Thyroid gland (tissue), 4 donors: ENCODE measurements at regions not wholly inside any gene's neighbourhood (a gene's known extent, or its start where the extent isn't known, plus 50 kb on each side); places are given as distances from the start of the nearest gene placed in this dataset.
"Not testable (repeated sequence)": the region's sequence is repeated elsewhere in the genome, so short reads cannot be mapped to it uniquely, and the experiment has no call there.

ENCODE experiments used
- DNase-seq, 2 donors: peaks; one replicate each; pipeline ENCODE4 v3.0.0-alpha.2; 2019
- H3K27ac ChIP-seq, 3 donors: fragments of 200-600 bp; sonication (generic); 1 replicate in 2 of 3; 2 replicates in 1 of 3; pipeline ENCODE4 v1.5.1; 2016 to 2019; ENCODE audit warnings: mild to moderate bottlenecking in 1 of 3, moderate library complexity in 1 of 3
- H3K27me3 ChIP-seq: fragments of 200-600 bp; sonication (generic); one replicate; pipeline ENCODE4 v1.5.1; 2019
- H3K36me3 ChIP-seq, 2 donors: fragments of 200-600 bp; sonication (generic); one replicate each; pipeline ENCODE4 v1.5.1; 2016 to 2019
- H3K4me1 ChIP-seq, 2 donors: fragments of 200-600 bp; sonication (generic); one replicate each; pipeline ENCODE4 v1.5.1; 2017 to 2019
- H3K4me3 ChIP-seq, 3 donors: fragments of 200-600 bp; sonication (generic); replicated peaks in 1 of 3; 1 replicate in 2 of 3; 2 replicates in 1 of 3; pipeline ENCODE4 v1.5.1; 2016; ENCODE audit warnings: mild to moderate bottlenecking in 1 of 3
- H3K9me3 ChIP-seq: fragments of 200-600 bp; sonication (generic); one replicate; pipeline ENCODE4 v1.5.1; 2017
- CTCF ChIP-seq, 6 experiments: fragments of 200-600 bp in 3 of 6; fragments of 450-650 bp in 3 of 6; sonication (generic) in 3 of 6; IDR thresholded peaks; one replicate each; pipeline ENCODE4 v1.5.1; 2016 to 2019; ENCODE audit warnings: antibody characterized with exemption in 6 of 6, mild to moderate bottlenecking in 2 of 6, inconsistent platforms in 1 of 6, moderate library complexity in 1 of 6
- POLR2A ChIP-seq, 2 donors: fragments of 450-650 bp; IDR thresholded peaks; one replicate each; pipeline ENCODE4 v1.6.1; 2017; ENCODE audit warnings: antibody characterized with exemption in 2 of 2, mild to moderate bottlenecking in 2 of 2, moderate library complexity in 1 of 2
- WGBS, 2 donors: methylation state at CpG; one replicate each; pipeline ENCODE4 v1.1.5; 2017; 5-methylcytosine and 5-hydroxymethylcytosine counted together
- intact Hi-C: fragments of 100-400 bp; cut with DNase I; formaldehyde crosslinking; loops from one replicate; pipeline ENCODE4 v1.15.1; 2023

DNA sequence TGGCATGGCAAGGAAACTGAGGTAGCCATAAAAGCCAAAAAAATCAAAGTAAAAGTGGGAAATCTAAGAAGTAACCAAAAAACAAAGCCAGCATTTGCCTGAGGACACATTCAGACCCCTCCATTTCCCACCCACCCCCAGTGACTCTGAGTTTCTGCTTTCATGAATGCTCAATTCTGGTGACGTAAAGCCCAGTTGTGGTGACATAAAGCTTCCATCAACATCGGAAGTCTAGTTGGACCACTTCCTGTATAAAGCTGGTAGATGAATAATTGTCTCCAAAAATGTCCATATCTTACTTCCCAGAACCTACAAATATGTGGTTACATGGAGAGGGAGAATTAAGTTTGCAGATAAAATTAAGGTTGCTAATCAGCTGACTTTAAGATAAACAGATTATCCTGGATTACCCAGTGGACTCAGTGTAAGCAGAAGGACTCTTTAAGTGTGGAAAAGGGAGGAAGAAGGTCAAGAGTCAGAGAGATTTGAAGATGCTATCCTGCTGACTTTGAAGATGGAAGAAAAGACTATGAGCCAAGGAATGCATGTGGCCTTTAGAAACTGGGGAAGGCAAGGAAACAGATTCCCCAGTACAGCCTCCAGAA lies 62.0 kb upstream of the ST3GAL6 start:
- Histone ChIP-seq H3K36me3 (no peaks in the 10 kb centered on the region), H3K27me3 (no peaks in the 10 kb centered on the region), H3K4me3 (no peak overlapping the region), H3K4me1 (no peaks in the 10 kb centered on the region), H3K9me3 (no peaks in the 10 kb centered on the region), H3K27ac (no peak overlapping the region)
- 72 to 76% methylated on average over 2 of the region's 2 CpGs for WGBS, 2 donors
- intact Hi-C loops = no loop called here
- DNase-seq = no peak
- TF ChIP-seq POLR2A (IDR thresholded peaks at IDR 0.05) (no peak), CTCF (IDR thresholded peaks at IDR 0.05) (no peak)

DNA sequence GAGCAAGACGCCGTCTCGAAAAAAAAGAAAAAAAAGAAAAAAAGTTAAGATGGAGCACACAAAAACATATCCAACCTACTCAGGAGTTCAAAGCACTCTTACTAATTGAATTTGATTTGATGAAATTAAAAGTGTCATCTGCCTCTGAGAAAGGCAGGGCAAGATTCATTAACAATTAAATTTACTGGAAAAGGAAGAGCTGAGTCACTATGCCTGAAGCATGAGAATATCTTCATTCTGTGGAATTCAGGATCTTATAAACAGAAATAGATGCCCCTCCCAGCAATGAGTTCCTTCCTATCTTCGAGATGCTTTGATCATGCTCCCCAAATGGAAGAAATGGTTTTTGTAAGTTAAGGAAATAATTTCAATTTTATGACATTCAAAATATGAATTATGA lies 61.0 kb upstream of the ST3GAL6 start:
- DNase-seq = no peak
- 91% methylated on average over 4 of the region's 4 CpGs for WGBS, 2 donors
- no peak for TF ChIP-seq POLR2A (IDR thresholded peaks at IDR 0.05)
- no peak for TF ChIP-seq CTCF (IDR thresholded peaks at IDR 0.05)
- no peak overlapping the region for H3K27ac ChIP-seq
- H3K9me3 ChIP-seq = no peaks in the 10 kb centered on the region
- H3K4me1 ChIP-seq = no peaks in the 10 kb centered on the region
- H3K36me3 ChIP-seq = no peaks in the 10 kb centered on the region
- intact Hi-C loops = no loop called here
- H3K4me3 ChIP-seq = no peak overlapping the region
- H3K27me3 ChIP-seq = no peaks in the 10 kb centered on the region

DNA sequence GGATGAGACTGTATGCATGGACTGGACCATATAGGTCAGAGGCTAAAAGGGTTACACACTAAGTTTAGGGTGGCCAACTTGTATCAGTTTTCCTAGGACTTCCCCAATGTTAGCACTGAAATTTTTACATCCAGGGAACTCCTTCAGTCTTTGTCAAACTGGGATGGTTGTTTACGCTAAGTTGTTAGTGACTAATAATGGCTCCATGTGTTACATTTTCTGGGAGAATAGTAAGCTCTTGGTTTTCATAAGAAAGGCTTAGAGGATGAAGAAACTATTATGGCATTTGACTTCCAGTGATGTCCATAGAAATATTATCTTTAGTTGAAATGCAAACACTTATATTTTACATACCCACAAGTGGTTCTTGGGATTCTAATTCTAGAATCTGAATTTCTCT lies 57.9 kb upstream of the ST3GAL6 start:
- intact Hi-C loops = no loop called here
- H3K9me3 ChIP-seq = no peaks in the 10 kb centered on the region
- H3K36me3 ChIP-seq = no peaks in the 10 kb centered on the region
- H3K27me3 ChIP-seq = no peaks in the 10 kb centered on the region
- H3K4me1 ChIP-seq = no peaks in the 10 kb centered on the region
- TF ChIP-seq CTCF (IDR thresholded peaks at IDR 0.05) = no peak
- no peak for TF ChIP-seq POLR2A (IDR thresholded peaks at IDR 0.05)
- DNase-seq = no peak
- no peak overlapping the region for H3K27ac ChIP-seq
- 92 to 100% methylated on average over 1 of the region's 1 CpG for WGBS, 2 donors
- H3K4me3 ChIP-seq = no peak overlapping the region

GRCh38 chr3:98705694-98706093 lies 57.4 kb upstream of the ST3GAL6 start:
- no peak for DNase-seq
- H3K27me3 ChIP-seq = no peaks in the 10 kb centered on the region
- intact Hi-C loops = no loop called here
- no peaks in the 10 kb centered on the region for H3K4me1 ChIP-seq
- no peaks in the 10 kb centered on the region for H3K9me3 ChIP-seq
- 44 to 55% methylated on average over 1 of the region's 1 CpG for WGBS, 2 donors
- H3K27ac ChIP-seq = no peak overlapping the region
- H3K36me3 ChIP-seq = no peaks in the 10 kb centered on the region
- no peak overlapping the region for H3K4me3 ChIP-seq
- TF ChIP-seq POLR2A (IDR thresholded peaks at IDR 0.05) (no peak), CTCF (IDR thresholded peaks at IDR 0.05) (no peak)

DNA sequence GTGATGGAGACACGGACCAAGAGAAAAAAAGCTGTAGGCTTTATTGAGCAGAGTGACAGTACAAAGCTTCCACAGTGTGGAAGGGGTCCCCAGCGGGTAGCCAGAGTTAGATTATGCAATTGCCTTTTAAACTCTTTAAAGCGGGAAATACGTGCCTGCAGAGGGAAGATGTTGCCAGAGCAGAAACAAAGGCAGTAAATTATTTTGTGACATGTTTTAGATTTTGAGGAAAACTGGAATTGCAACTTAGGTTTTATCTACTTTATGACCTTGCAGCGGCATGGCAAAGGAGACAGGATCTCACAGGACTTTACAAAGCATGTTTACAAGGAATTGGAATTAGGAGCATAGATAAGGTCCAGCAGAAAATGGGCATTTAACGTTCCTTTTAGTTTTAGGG lies 54.5 kb upstream of the ST3GAL6 start:
- H3K9me3 ChIP-seq, intact Hi-C loops, H3K27me3 ChIP-seq, H3K27ac ChIP-seq, DNase-seq, H3K4me1 ChIP-seq, H3K4me3 ChIP-seq, H3K36me3 ChIP-seq: not testable (repeated sequence)
- WGBS, 2 donors = 46 to 65% methylated on average over 6 of the region's 6 CpGs

DNA sequence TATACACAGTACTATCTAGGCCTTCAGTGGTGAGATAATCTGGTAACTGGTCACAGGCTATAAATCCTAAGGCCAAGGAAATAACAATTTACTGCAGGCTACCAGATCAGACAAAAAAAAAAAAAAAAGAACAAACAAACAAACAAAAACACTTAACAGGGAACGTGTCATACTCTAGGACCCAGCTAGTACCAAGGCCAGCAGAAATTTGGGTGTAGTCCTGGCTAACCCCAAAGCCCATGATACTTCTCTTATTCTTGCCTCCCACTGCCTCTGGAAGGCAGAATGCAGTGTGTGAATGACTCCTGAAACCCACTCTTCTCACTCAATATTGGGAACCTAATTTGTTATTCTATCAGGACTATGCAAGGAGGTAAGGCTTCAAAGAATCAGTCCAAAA lies 53.7 kb upstream of the ST3GAL6 start:
- no peak for DNase-seq
- Histone ChIP-seq H3K36me3 (no peaks in the 10 kb centered on the region), H3K27ac (no peak overlapping the region), H3K27me3 (no peaks in the 10 kb centered on the region), H3K4me3 (no peak overlapping the region), H3K9me3 (no peaks in the 10 kb centered on the region), H3K4me1 (no peaks in the 10 kb centered on the region)
- TF ChIP-seq POLR2A (IDR thresholded peaks at IDR 0.05) = no peak
- no peak for TF ChIP-seq CTCF (IDR thresholded peaks at IDR 0.05)
- 68 to 70% methylated on average over 1 of the region's 1 CpG for WGBS, 2 donors
- intact Hi-C loops = no loop called here
